ENCODE measurements at regions not wholly inside any gene's neighbourhood (a gene's known extent, or its start where the extent isn't known, plus 50 kb on each side); places are given as distances from the start of the nearest gene placed in this dataset.
"Not testable (repeated sequence)": the region's sequence is repeated elsewhere in the genome, so short reads cannot be mapped to it uniquely, and the experiment has no call there.

GRCh38 chr14:105920803-105921755 lies 394.7 kb downstream of the TMEM121 start:
- not testable (repeated sequence) for ATAC-seq

DNA sequence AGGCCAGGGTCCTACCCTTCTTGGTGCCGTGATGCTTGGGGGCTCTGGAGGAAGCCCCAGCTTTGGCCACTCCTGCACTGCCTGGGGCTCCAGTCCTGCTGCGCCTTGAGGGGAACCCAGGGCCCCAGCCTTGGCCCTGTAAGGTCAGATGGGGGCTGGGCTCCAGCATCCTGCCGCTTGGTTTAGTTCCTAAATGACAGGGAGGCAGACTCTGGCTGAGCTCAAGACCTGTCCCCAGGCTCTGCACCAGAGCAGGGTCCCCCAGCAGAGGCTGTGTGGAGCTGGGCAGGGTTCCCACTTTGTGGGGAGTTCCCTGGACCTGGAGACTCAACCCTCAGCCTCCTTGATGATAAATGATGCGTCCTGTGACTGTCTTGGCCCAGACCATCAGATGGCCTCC lies 395.4 kb downstream of the TMEM121 start:
- not testable (repeated sequence) for ATAC-seq

GRCh38 chr14:105923520-105924191 lies 397.3 kb downstream of the TMEM121 start:
- not testable (repeated sequence) for ATAC-seq

DNA sequence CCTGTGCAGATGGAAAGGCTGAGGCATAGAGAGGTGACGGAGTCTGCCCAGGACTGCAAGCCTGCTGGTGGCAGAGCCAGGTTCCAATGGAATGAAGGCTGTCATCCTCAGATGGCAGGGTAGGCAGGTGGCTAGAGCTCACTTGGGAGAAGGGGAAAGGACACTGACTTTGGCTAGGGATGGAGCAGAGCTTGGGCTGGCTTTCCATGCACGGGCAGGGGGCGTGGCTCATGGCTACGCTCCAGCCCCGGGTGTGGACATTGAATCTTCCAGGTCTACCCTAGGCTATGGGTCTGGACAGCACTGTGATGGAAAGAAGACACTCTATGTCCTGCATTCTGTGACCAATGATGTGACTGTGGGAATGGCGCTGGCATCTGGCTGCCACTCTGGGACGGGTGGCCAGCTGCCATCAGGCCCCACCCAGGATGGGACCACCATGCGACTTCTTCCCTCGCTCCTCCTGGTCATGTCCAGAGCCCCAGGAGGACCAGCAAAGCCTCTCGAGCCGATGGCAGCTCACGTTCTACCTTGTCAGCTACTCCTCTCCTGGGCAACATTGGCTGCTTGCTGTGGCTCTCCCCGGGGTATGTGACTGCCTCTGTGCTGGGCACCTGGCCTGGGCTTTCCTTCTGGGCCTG lies 398.7 kb downstream of the TMEM121 start:
- ATAC-seq, result no peak
- no peak for TF ChIP-seq ARNTL (CRISPR knock-in tag; IDR thresholded peaks at IDR 0.05; ENCODE audit: borderline replicate concordance, low read depth)
- no peak for TF ChIP-seq ZNF565 (CRISPR knock-in tag; conservative IDR thresholded peaks at IDR 0.05; ENCODE audit: low read depth)
- no peak for TF ChIP-seq OSR1 (CRISPR knock-in tag; IDR thresholded peaks at IDR 0.05)
- TF ChIP-seq CSRNP3 (CRISPR knock-in tag; IDR thresholded peaks at IDR 0.05), result no peak
- no peak for TF ChIP-seq ISL1 (CRISPR knock-in tag; IDR thresholded peaks at IDR 0.05)
- TF ChIP-seq GLIS3 (CRISPR knock-in tag; IDR thresholded peaks at IDR 0.05), result no peak
- TF ChIP-seq, protein P1, sequence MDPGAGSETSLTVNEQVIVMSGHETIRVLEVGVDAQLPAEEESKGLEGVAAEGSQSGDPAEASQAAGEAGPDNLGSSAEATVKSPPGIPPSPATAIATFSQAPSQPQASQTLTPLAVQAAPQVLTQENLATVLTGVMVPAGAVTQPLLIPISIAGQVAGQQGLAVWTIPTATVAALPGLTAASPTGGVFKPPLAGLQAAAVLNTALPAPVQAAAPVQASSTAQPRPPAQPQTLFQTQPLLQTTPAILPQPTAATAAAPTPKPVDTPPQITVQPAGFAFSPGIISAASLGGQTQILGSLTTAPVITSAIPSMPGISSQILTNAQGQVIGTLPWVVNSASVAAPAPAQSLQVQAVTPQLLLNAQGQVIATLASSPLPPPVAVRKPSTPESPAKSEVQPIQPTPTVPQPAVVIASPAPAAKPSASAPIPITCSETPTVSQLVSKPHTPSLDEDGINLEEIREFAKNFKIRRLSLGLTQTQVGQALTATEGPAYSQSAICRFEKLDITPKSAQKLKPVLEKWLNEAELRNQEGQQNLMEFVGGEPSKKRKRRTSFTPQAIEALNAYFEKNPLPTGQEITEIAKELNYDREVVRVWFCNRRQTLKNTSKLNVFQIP (CRISPR knock-in tag; IDR thresholded peaks at IDR 0.05; ENCODE audit: borderline replicate concordance, low read depth), result no peak

DNA sequence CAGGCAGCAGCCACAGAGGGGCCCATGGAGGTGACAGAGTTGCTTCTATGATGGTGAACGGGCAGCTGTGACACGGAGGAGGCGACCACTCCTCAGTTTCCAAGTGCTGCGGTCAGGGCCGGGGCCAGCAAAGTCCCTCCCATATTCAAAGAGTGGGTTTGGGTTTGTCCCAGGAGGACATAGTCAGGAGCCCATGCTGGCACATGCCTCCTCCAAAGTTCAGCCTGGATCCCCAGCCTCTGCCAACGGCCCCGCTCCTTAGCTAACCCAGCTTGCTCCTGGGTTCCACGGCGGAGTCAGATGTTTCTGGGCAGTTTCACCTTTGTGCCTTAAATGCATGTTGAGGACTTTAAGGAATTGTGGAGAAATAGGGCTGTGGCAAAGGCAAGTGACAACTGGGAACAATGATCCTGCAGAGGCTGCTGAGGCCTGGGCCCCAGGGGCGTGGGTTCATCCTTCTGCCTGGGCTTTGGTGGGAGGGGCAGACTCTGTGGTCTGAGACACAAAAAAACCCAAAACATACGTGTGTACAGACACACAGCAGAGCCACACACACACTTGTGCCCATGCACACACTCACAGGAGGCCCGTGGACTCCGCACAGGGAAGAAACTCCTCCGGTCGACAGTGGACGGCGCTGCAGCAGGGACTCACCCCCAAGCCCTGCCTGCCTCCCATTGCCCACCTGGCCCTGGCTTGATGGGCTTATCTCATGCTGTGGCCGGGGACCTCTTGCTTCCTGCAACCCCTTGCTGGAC lies 399.4 kb downstream of the TMEM121 start:
- ATAC-seq, result no peak
- TF ChIP-seq ZNF565 (CRISPR knock-in tag; conservative IDR thresholded peaks at IDR 0.05; ENCODE audit: low read depth) (no peak), ESRRG (CRISPR knock-in tag; IDR thresholded peaks at IDR 0.05) (no peak)

DNA sequence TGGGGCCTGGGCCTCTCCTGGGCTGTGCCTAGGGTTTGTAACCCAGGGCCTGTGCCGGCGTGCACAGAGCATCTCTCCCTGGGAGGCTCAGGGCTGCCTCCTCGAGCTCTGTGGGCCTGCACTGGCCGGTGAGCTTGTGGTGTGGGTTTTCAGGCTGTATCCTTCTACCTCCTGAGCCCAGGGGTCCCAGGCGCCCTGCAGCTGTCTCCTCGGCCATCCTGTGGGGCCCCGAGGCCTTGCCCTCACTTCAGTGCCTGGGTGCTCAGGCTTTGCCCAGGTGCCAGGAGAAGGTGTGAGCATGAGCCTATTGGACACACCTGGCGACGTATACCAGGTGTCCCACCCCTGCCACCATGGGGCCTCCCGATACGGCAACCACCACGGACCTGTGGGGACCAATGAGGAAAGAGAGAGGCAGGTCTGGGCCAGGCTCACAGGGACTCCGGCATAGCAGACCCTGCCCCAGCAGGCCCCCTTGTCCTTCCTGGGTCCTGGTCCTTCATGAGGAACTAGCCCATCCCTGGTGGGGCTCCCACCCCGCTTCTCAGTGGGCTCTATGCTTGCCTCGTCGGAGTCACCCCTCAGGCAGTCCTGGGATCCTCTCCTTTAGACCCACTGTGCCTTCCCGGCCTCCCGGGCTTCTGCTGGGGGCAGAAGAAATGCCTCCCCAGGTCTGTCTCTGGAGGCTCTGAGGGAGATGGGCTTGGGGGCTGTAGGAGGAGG lies 400.2 kb downstream of the TMEM121 start:
- ATAC-seq, result no peak
- no peak for TF ChIP-seq ARNTL (CRISPR knock-in tag; IDR thresholded peaks at IDR 0.05; ENCODE audit: borderline replicate concordance, low read depth)
- no peak for TF ChIP-seq OSR1 (CRISPR knock-in tag; IDR thresholded peaks at IDR 0.05)
- TF ChIP-seq CSRNP3 (CRISPR knock-in tag; IDR thresholded peaks at IDR 0.05), result no peak
- TF ChIP-seq RARB (CRISPR knock-in tag; IDR thresholded peaks at IDR 0.05), result no peak
- no peak for TF ChIP-seq GLIS3 (CRISPR knock-in tag; IDR thresholded peaks at IDR 0.05)
- TF ChIP-seq, protein P1 (CRISPR knock-in tag; IDR thresholded peaks at IDR 0.05; ENCODE audit: borderline replicate concordance, low read depth), result no peak
- TF ChIP-seq, protein P2, sequence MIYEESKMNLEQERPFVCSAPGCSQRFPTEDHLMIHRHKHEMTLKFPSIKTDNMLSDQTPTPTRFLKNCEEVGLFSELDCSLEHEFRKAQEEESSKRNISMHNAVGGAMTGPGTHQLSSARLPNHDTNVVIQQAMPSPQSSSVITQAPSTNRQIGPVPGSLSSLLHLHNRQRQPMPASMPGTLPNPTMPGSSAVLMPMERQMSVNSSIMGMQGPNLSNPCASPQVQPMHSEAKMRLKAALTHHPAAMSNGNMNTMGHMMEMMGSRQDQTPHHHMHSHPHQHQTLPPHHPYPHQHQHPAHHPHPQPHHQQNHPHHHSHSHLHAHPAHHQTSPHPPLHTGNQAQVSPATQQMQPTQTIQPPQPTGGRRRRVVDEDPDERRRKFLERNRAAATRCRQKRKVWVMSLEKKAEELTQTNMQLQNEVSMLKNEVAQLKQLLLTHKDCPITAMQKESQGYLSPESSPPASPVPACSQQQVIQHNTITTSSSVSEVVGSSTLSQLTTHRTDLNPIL (CRISPR knock-in tag; IDR thresholded peaks at IDR 0.05; ENCODE audit: low read depth), result no peak
- TF ChIP-seq, protein P3, sequence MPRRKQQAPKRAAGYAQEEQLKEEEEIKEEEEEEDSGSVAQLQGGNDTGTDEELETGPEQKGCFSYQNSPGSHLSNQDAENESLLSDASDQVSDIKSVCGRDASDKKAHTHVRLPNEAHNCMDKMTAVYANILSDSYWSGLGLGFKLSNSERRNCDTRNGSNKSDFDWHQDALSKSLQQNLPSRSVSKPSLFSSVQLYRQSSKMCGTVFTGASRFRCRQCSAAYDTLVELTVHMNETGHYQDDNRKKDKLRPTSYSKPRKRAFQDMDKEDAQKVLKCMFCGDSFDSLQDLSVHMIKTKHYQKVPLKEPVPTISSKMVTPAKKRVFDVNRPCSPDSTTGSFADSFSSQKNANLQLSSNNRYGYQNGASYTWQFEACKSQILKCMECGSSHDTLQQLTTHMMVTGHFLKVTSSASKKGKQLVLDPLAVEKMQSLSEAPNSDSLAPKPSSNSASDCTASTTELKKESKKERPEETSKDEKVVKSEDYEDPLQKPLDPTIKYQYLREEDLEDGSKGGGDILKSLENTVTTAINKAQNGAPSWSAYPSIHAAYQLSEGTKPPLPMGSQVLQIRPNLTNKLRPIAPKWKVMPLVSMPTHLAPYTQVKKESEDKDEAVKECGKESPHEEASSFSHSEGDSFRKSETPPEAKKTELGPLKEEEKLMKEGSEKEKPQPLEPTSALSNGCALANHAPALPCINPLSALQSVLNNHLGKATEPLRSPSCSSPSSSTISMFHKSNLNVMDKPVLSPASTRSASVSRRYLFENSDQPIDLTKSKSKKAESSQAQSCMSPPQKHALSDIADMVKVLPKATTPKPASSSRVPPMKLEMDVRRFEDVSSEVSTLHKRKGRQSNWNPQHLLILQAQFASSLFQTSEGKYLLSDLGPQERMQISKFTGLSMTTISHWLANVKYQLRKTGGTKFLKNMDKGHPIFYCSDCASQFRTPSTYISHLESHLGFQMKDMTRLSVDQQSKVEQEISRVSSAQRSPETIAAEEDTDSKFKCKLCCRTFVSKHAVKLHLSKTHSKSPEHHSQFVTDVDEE (CRISPR knock-in tag; IDR thresholded peaks at IDR 0.05), result no peak
- TF ChIP-seq SNAI2 (CRISPR knock-in tag; IDR thresholded peaks at IDR 0.05), result no peak
- no peak for TF ChIP-seq TOX (CRISPR knock-in tag; IDR thresholded peaks at IDR 0.05; ENCODE audit: borderline replicate concordance)
- TF ChIP-seq ZNF565 (CRISPR knock-in tag; conservative IDR thresholded peaks at IDR 0.05; ENCODE audit: low read depth), result no peak
- no peak for TF ChIP-seq ESRRG (CRISPR knock-in tag; IDR thresholded peaks at IDR 0.05)
- no peak for TF ChIP-seq ISL1 (CRISPR knock-in tag; IDR thresholded peaks at IDR 0.05)
- no peak for TF ChIP-seq ZFP3 (CRISPR knock-in tag; IDR thresholded peaks at IDR 0.05)
- no peak for TF ChIP-seq TCF4 (CRISPR knock-in tag; IDR thresholded peaks at IDR 0.05; ENCODE audit: borderline replicate concordance)
